ENCODE measurements at regions not wholly inside any gene's neighbourhood (a gene's known extent, or its start where the extent isn't known, plus 50 kb on each side); places are given as distances from the start of the nearest gene placed in this dataset.
A peak's percentile ranks its signal among the peaks of the same experiment; 100 is the strongest.

- no peak for DNase-seq
- H2BK15ac ChIP-seq (ENCODE audit: low read depth, low read length): no peak overlapping the region
- no peak overlapping the region for H3K18ac ChIP-seq (ENCODE audit: insufficient read length, low read depth, low read length)
- H3K4ac ChIP-seq (ENCODE audit: low read depth, low read length): no peak overlapping the region
- H3K27me3 ChIP-seq (ENCODE audit: insufficient read depth, low read length): no peaks in the 10 kb centered on the region
- no peaks in the 10 kb centered on the region for H4K20me1 ChIP-seq (ENCODE audit: control insufficient read depth, insufficient read depth, insufficient read length)
- no peak overlapping the region for H2BK12ac ChIP-seq (ENCODE audit: insufficient read length, low read depth, low read length)
- no peaks in the 10 kb centered on the region for H3K23me2 ChIP-seq (ENCODE audit: insufficient read length, low read depth, low read length, poor library complexity, severe bottlenecking)
- no peaks in the 10 kb centered on the region for H3K9me3 ChIP-seq (ENCODE audit: control insufficient read depth, low read depth, low read length)
- no peak overlapping the region for H3T11ph ChIP-seq (ENCODE audit: low read length)
- H3K79me1 ChIP-seq (ENCODE audit: insufficient read depth, low read depth, low read length, poor library complexity, severe bottlenecking): no peaks in the 10 kb centered on the region
- no peak overlapping the region for H4K5ac ChIP-seq (ENCODE audit: insufficient read length, low read depth, low read length)
- no peak overlapping the region for H3K23ac ChIP-seq (ENCODE audit: insufficient read length, low read depth, low read length)
- no peak overlapping the region for H3K9ac ChIP-seq (ENCODE audit: extremely low read depth, insufficient read length, low read length)
- H4K8ac ChIP-seq (replicated peaks; ENCODE audit: insufficient read length, low read depth, low read length): no peak overlapping the region
- H3K79me2 ChIP-seq (ENCODE audit: insufficient read depth, low read length): no peaks in the 10 kb centered on the region
- no peak overlapping the region for H4K91ac ChIP-seq (ENCODE audit: insufficient read length, low read depth, low read length)
- no peak overlapping the region for H2BK20ac ChIP-seq (ENCODE audit: low read depth, low read length, poor library complexity, severe bottlenecking)
- H2BK120ac ChIP-seq (ENCODE audit: low read depth, low read length, poor library complexity, severe bottlenecking): no peak overlapping the region
- H3K4me2 ChIP-seq (ENCODE audit: insufficient read depth, insufficient read length, low read length): no peak overlapping the region
- Mint-ChIP-seq H3K9me3 (no peaks in the 10 kb centered on the region), H3K27ac (no peak overlapping the region), H3K36me3 (ENCODE audit: insufficient read depth in 1 of 3, low read depth in 3 of 3) (peaks cover 0 to 7% (median 0%) of the 10 kb centered on the region in 3 experiments; a peak in 1 of 7 replicates), H3K4me1 (peaks cover 22 to 24% of the 10 kb centered on the region in 2 experiments), H3K4me3 (no peak overlapping the region), H3K27me3 (ENCODE audit: low read depth) (no peaks in the 10 kb centered on the region; the same call in 1 of the 2 replicates)
- H3K27ac ChIP-seq (ENCODE audit: insufficient read length, low read depth, low read length): no peak overlapping the region
- H2AFZ ChIP-seq (ENCODE audit: low read length): no peak overlapping the region
- no peak overlapping the region for H3K14ac ChIP-seq (ENCODE audit: insufficient read depth, low read length)
- H3K4me1 ChIP-seq (ENCODE audit: insufficient read depth, low read length): no peaks in the 10 kb centered on the region; the same call in 1 of the 2 replicates
- H2BK5ac ChIP-seq (ENCODE audit: insufficient read length, low read length): no peak overlapping the region
- TF ChIP-seq CTCF (conservative IDR thresholded peaks at IDR 0.05): peak; percentile 35; the same call in 1 of the 3 replicates
- H2AK5ac ChIP-seq (ENCODE audit: insufficient read length, low read length): no peak overlapping the region
- no CpG with 5 or more reads among the region's 2 CpGs for WGBS (ENCODE audit: extremely low coverage, insufficient read length, low lambda C conversion rate)
- H3K56ac ChIP-seq (ENCODE audit: insufficient read length, low read depth, low read length): no peak overlapping the region
These were observed 130.8 kb upstream of the TRHDE start for GRCh38 chr12:72141381-72141780.

Measured in H9 (cell line).